SK-N-SH (cell line): ENCODE measurements at regions not wholly inside any gene's neighbourhood (a gene's known extent, or its start where the extent isn't known, plus 50 kb on each side); places are given as distances from the start of the nearest gene placed in this dataset.

Experiments used
- CTCF ChIA-PET: fragments of 300-600, 350-600 bp; formaldehyde crosslinking; extraction: SDS; loops from one replicate; lab custom pipeline; 2021; lab: Yijun Ruan, JAX
- POLR2A ChIA-PET: fragments of 350-600 bp; sonication (Branson Sonifier 250); formaldehyde crosslinking; extraction: SDS; loops from one replicate; lab custom pipeline; 2020; ENCODE audit warnings: antibody characterized with exemption, inconsistent platforms; lab: Yijun Ruan, JAX
- DNase-seq: peaks from one replicate; pipeline ENCODE4 v3.0.0; 2012
- H2AFZ ChIP-seq: fragments of 200-600 bp; sonication (generic); 2 replicates; pipeline ENCODE4 v1.8.1; 2016; ENCODE audit warnings: antibody characterized with exemption, mild to moderate bottlenecking, low read depth
- H3F3A ChIP-seq: fragments of 200-600 bp; sonication (generic); replicated peaks from 2 replicates; pipeline ENCODE3; 2016; ENCODE audit warnings: antibody characterized with exemption, mild to moderate bottlenecking; ENCODE audit not compliant: insufficient read depth
- H3K27ac ChIP-seq, 2 experiments: fragments of 200-500 bp in 1 of 2; fragments of 200-600 bp in 1 of 2; sonication (Bioruptor generic) in 1 of 2; sonication (generic), shearing (Covaris generic) in 1 of 2; 2 replicates each; pipeline versions ENCODE4 v1.5.1 to v1.6.1; 2014 to 2016; ENCODE audit warnings: low read depth in 2 of 2, inconsistent platforms in 1 of 2, low read length in 1 of 2, mild to moderate bottlenecking in 1 of 2, mixed read lengths in 1 of 2
- H3K27me3 ChIP-seq: fragments of 200-600 bp; sonication (generic), shearing (Covaris generic); 2 replicates; pipeline ENCODE4 v1.6.1; 2016; ENCODE audit warnings: mixed run types; ENCODE audit not compliant: insufficient read depth
- H3K36me3 ChIP-seq, 2 experiments: fragments of 200-500 bp in 1 of 2; fragments of 200-600 bp in 1 of 2; sonication (Bioruptor generic) in 1 of 2; sonication (generic) in 1 of 2; replicated peaks in 1 of 2; 2 replicates each; pipeline versions ENCODE3 to v1.5.1; 2014 to 2016; ENCODE audit warnings: low read length in 1 of 2, mild to moderate bottlenecking in 1 of 2; ENCODE audit not compliant: insufficient read depth in 2 of 2, control insufficient read depth in 1 of 2
- H3K4me1 ChIP-seq, 2 experiments: fragments of 200-500 bp in 1 of 2; fragments of 200-600 bp in 1 of 2; sonication (Bioruptor generic) in 1 of 2; sonication (generic), shearing (Covaris generic) in 1 of 2; 2 replicates each; pipeline versions ENCODE4 v1.5.1 to v1.6.1; 2014 to 2016; ENCODE audit warnings: low read depth in 1 of 2, low read length in 1 of 2, mixed run types in 1 of 2; ENCODE audit not compliant: insufficient read depth in 2 of 2, control insufficient read depth in 1 of 2
- H3K4me2 ChIP-seq: fragments of 200-600 bp; sonication (generic), shearing (Covaris generic); 2 replicates; pipeline ENCODE4 v1.6.1; 2017; ENCODE audit warnings: mixed run types
- H3K4me3 ChIP-seq, 2 experiments: fragments of 200-500 bp in 1 of 2; fragments of 200-600 bp in 1 of 2; sonication (Bioruptor generic) in 1 of 2; sonication (generic), shearing (Covaris generic) in 1 of 2; 2 replicates each; pipeline versions ENCODE4 v1.5.1 to v1.8.1; 2014 to 2016; ENCODE audit warnings: low read depth in 2 of 2, inconsistent platforms in 1 of 2, low read length in 1 of 2, mild to moderate bottlenecking in 1 of 2, mixed read lengths in 1 of 2, moderate library complexity in 1 of 2
- H3K79me2 ChIP-seq: fragments of 200-600 bp; sonication (generic); 2 replicates; pipeline ENCODE4 v1.8.1; 2017; ENCODE audit warnings: mild to moderate bottlenecking; ENCODE audit not compliant: insufficient read depth
- H3K9ac ChIP-seq: fragments of 200-600 bp; sonication (generic); 2 replicates; pipeline ENCODE4 v1.6.1; 2017; ENCODE audit warnings: mixed run types
- H3K9me2 ChIP-seq: fragments of 200-600 bp; sonication (generic); 2 replicates; pipeline ENCODE4 v1.6.1; 2017; ENCODE audit warnings: mixed run types
- H3K9me3 ChIP-seq: fragments of 200-600 bp; sonication (generic); 2 replicates; pipeline ENCODE4 v1.6.1; 2017; ENCODE audit warnings: mixed run types, mild to moderate bottlenecking, moderate library complexity
- H4K20me1 ChIP-seq: fragments of 200-600 bp; sonication (generic); 2 replicates; pipeline ENCODE4 v1.6.1; 2017; ENCODE audit warnings: mild to moderate bottlenecking, mixed run types; ENCODE audit not compliant: insufficient read depth
- CHD2 ChIP-seq: fragments of 150-350 bp; IDR thresholded peaks from 2 replicates; pipeline ENCODE4 v1.6.1; 2018; ENCODE audit warnings: low read length; ENCODE audit not compliant: partially characterized antibody
- CTCF ChIP-seq: fragments of 200-600 bp; sonication (generic); IDR thresholded peaks from 2 replicates; pipeline ENCODE4 v1.6.1; 2017; ENCODE audit warnings: antibody characterized with exemption, mild to moderate bottlenecking, moderate library complexity
- EP300 ChIP-seq, 2 experiments: IDR thresholded peaks; 2 replicates each; pipeline versions ENCODE4 v1.4.0 to v1.6.1; 2012; ENCODE audit warnings: borderline replicate concordance in 1 of 2, low read depth in 1 of 2, low read length in 1 of 2
- FOXJ3 ChIP-seq: sonication (generic); formaldehyde crosslinking; IDR thresholded peaks from 2 replicates; pipeline ENCODE4 v1.5.1; 2020; ENCODE audit warnings: mild to moderate bottlenecking, missing genetic modification reagents
- FOXM1 ChIP-seq: IDR thresholded peaks from 2 replicates; pipeline ENCODE4 v1.4.0; 2012; ENCODE audit warnings: low read depth, mild to moderate bottlenecking
- JUND ChIP-seq: IDR thresholded peaks from 2 replicates; pipeline ENCODE4 v1.4.0; 2012
- MAX ChIP-seq: IDR thresholded peaks from 2 replicates; pipeline ENCODE4 v1.4.0; 2012; ENCODE audit warnings: low read depth
- NRF1 ChIP-seq: IDR thresholded peaks from 2 replicates; pipeline ENCODE4 v1.6.1; 2012; ENCODE audit warnings: low read depth, mild to moderate bottlenecking, low read length
- PBX3 ChIP-seq: IDR thresholded peaks from 2 replicates; pipeline ENCODE4; 2012
- POLR2AphosphoS5 ChIP-seq: IDR thresholded peaks from 2 replicates; pipeline ENCODE4 v1.6.1; 2012; ENCODE audit warnings: low read depth, low read length
- RCOR1 ChIP-seq: fragments of 150-350 bp; IDR thresholded peaks from 2 replicates; pipeline ENCODE4 v1.6.1; 2017; ENCODE audit warnings: antibody characterized with exemption, low read length
- TAF1 ChIP-seq: IDR thresholded peaks from 2 replicates; pipeline ENCODE4 v1.6.1; 2012; ENCODE audit warnings: low read depth, mild to moderate bottlenecking, low read length, moderate library complexity, borderline replicate concordance
- TEAD4 ChIP-seq: IDR thresholded peaks from 2 replicates; pipeline ENCODE4 v1.4.0; 2012; ENCODE audit warnings: mild to moderate bottlenecking, borderline replicate concordance; ENCODE audit not compliant: insufficient read depth
- USF2 ChIP-seq: fragments of 150-350 bp; IDR thresholded peaks from 2 replicates; pipeline ENCODE4 v1.6.1; 2017; ENCODE audit warnings: antibody characterized with exemption, low read length, low read depth, borderline replicate concordance
- ZBTB33 ChIP-seq: IDR thresholded peaks from 2 replicates; pipeline ENCODE4 v1.4.0; 2012; ENCODE audit warnings: low read depth, borderline replicate concordance
- WGBS: methylation state at CpG from one replicate; pipeline ENCODE4 v1.1.6; 2017; ENCODE audit warnings: low lambda C conversion rate; 5-methylcytosine and 5-hydroxymethylcytosine counted together
- TF ChIP-seq, protein P1 (sequence below): fragments of 150-350 bp; IDR thresholded peaks from 2 replicates; pipeline ENCODE4 v1.6.1; 2016; ENCODE audit warnings: mild to moderate bottlenecking, low read depth, low read length

GRCh38 chr9:78921341-78921740 is 624.4 kb downstream of the PSAT1 start:
- POLR2A ChIA-PET, result no interaction called here
- 88% methylated on average over 2 of the region's 2 CpGs for WGBS
- no peak for DNase-seq

DNA sequence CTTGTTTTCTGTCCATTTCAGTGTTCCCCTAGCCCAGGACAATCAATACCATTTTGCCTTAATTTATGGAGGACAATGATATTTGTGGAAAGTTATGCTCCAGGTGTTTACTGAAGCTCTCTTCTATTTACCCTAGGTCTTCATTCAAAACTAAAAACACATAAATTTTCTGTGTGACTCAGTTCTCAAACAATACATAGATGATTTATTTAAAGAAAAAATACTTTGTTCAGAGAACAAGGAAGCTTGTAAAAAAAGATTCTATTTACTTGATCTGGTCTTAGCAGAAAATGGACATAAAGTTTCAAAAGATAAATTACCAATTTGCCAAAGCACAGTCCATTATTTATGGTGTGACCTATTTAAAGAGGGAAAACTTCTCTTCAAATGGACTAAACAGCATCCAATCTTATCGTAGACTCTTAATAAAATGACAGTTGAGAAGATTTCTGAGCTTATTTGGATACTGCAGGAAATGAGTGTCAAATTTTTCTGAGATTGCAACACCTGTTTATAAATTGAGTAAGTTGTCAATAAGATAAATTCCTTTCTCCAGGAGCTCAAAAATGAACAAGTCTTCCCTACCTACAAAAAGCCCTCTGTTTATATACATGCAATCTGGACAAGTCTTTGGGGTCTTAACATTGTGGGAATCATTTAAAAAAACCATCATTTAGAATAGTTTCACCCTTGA is 627.2 kb downstream of the PSAT1 start:
- Histone ChIP-seq H3K4me1 (no peaks in the 10 kb centered on the region), H3K9me3 (no peaks in the 10 kb centered on the region), H3K79me2 (no peaks in the 10 kb centered on the region), H3K27ac (no peak overlapping the region), H3K4me3 (no peak overlapping the region), H3K9me2 (no peaks in the 10 kb centered on the region), H3K36me3 (no peaks in the 10 kb centered on the region), H3K27me3 (no peaks in the 10 kb centered on the region), H3K4me2 (no peak overlapping the region), H2AFZ (no peak overlapping the region), H4K20me1 (no peaks in the 10 kb centered on the region), H3K9ac (no peak overlapping the region), H3F3A (no peaks in the 10 kb centered on the region)
- CTCF ChIA-PET, result interaction anchor here (0.6 kb wide), 1 partner anchor 168 kb away, joined by 3 read pairs; no protein-coding TSS in a partner anchor
- WGBS, result 48% methylated on average over 1 of the region's 1 CpG
- no peak for DNase-seq
- POLR2A ChIA-PET, result no interaction called here
- TF ChIP-seq CHD2 (no peak), PBX3 (no peak), USF2 (no peak), POLR2AphosphoS5 (no peak), NRF1 (no peak), TAF1 (no peak), MAX (no peak)
- TF ChIP-seq, protein P1, sequence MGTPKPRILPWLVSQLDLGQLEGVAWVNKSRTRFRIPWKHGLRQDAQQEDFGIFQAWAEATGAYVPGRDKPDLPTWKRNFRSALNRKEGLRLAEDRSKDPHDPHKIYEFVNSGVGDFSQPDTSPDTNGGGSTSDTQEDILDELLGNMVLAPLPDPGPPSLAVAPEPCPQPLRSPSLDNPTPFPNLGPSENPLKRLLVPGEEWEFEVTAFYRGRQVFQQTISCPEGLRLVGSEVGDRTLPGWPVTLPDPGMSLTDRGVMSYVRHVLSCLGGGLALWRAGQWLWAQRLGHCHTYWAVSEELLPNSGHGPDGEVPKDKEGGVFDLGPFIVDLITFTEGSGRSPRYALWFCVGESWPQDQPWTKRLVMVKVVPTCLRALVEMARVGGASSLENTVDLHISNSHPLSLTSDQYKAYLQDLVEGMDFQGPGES, result no peak

More at GRCh38 chr9:78921341-78921740, 624.4 kb downstream of the PSAT1 start:
- H3K9me3 ChIP-seq, result no peaks in the 10 kb centered on the region; the same call in 1 of the 2 replicates
- no peak overlapping the region for H3K27ac ChIP-seq
- no peak overlapping the region for H2AFZ ChIP-seq
- H3K9me2 ChIP-seq, result no peaks in the 10 kb centered on the region
- H3F3A ChIP-seq, result no peaks in the 10 kb centered on the region
- no peak overlapping the region for H3K4me2 ChIP-seq
- H3K36me3 ChIP-seq, result no peaks in the 10 kb centered on the region
- no peak for TF ChIP-seq EP300 (IDR thresholded peaks at IDR 0.05; ENCODE audit: borderline replicate concordance in 1 of 2, low read depth in 1 of 2, low read length in 1 of 2)
- no peak for TF ChIP-seq RCOR1
- no peak for TF ChIP-seq TEAD4
- TF ChIP-seq CTCF, result no peak
- TF ChIP-seq JUND, result no peak
- TF ChIP-seq FOXJ3 (CRISPR knock-in tag), result no peak
- TF ChIP-seq POLR2AphosphoS5, result no peak
- TF ChIP-seq FOXM1, result no peak
- TF ChIP-seq ZBTB33, result no peak
- no peaks in the 10 kb centered on the region for H3K4me1 ChIP-seq
- no peaks in the 10 kb centered on the region for H4K20me1 ChIP-seq
- no peak overlapping the region for H3K4me3 ChIP-seq
- no peaks in the 10 kb centered on the region for H3K79me2 ChIP-seq
- no peak overlapping the region for H3K9ac ChIP-seq
- CTCF ChIA-PET, result no interaction called here
- no peaks in the 10 kb centered on the region for H3K27me3 ChIP-seq
